ENCODE measurements at regions not wholly inside any gene's neighbourhood (a gene's known extent, or its start where the extent isn't known, plus 50 kb on each side); places are given as distances from the start of the nearest gene placed in this dataset.

- TF ChIP-seq CTCF (IDR thresholded peaks at IDR 0.05; ENCODE audit: insufficient read depth, low read length): no peak
- no peak for TF ChIP-seq POLR2AphosphoS5 (IDR thresholded peaks at IDR 0.05; ENCODE audit: low read depth)
- no peak for TF ChIP-seq GABPA (IDR thresholded peaks at IDR 0.05; ENCODE audit: low read depth)
Observed at GRCh38 chr22:48898524-48899250, 929.0 kb downstream of the BRD1 start.

All from HL-60 (cell line).